H1 (cell line): ENCODE measurements at regions not wholly inside any gene's neighbourhood (a gene's known extent, or its start where the extent isn't known, plus 50 kb on each side); places are given as distances from the start of the nearest gene placed in this dataset.

ENCODE experiments used
- CTCF ChIA-PET: fragments of 300-600 bp; sonication (Branson Sonifier 250); formaldehyde crosslinking; loops from one replicate; lab custom pipeline; 2021; ENCODE audit not compliant: partially characterized antibody; lab: Charles Lee
- POLR2A ChIA-PET: fragments of 300-600 bp; sonication (Branson Sonifier 250); formaldehyde crosslinking; loops from one replicate; lab custom pipeline; 2021; ENCODE audit warnings: inconsistent platforms; ENCODE audit not compliant: partially characterized antibody; lab: Charles Lee
- DNase-seq, 2 experiments: peaks; one replicate each; pipeline versions ENCODE4 v3.0.0 to v3.0.0-alpha.2; 2010 to 2022; ENCODE audit warnings: low spot score in 2 of 2, low read depth in 1 of 2, mixed read lengths in 1 of 2
- FAIRE-seq: peaks from 2 replicates; lab custom pipeline; 2011; peaks lifted over from hg19 to GRCh38; lab: Jason Lieb, UNC
- H2AFZ ChIP-seq: 2 replicates; pipeline ENCODE4 v1.8.1; 2012; ENCODE audit warnings: low read length, inconsistent platforms
- H2AK5ac ChIP-seq: 2 replicates; pipeline ENCODE4 v1.6.1; 2013; ENCODE audit warnings: low read depth, low read length
- H2BK120ac ChIP-seq: replicated peaks from 2 replicates; pipeline ENCODE3; 2013; ENCODE audit warnings: low read depth, low read length, inconsistent platforms
- H2BK12ac ChIP-seq: 2 replicates; pipeline ENCODE4 v1.6.1; 2013; ENCODE audit warnings: low read depth, low read length
- H2BK15ac ChIP-seq: 2 replicates; pipeline ENCODE4 v1.6.1; 2013; ENCODE audit warnings: low read length
- H2BK20ac ChIP-seq: 2 replicates; pipeline ENCODE4 v1.6.1; 2013; ENCODE audit warnings: low read length
- H2BK5ac ChIP-seq: 2 replicates; pipeline ENCODE4 v1.6.1; 2013; ENCODE audit warnings: low read depth, low read length
- H3K14ac ChIP-seq: 2 replicates; pipeline ENCODE4 v1.6.1; 2013; ENCODE audit warnings: inconsistent platforms; ENCODE audit not compliant: insufficient read length
- H3K18ac ChIP-seq: 2 replicates; pipeline ENCODE4 v1.6.1; 2013; ENCODE audit warnings: low read length; ENCODE audit errors: extremely low read depth
- H3K23ac ChIP-seq: 2 replicates; pipeline ENCODE4 v1.6.1; 2013; ENCODE audit warnings: inconsistent platforms; ENCODE audit not compliant: insufficient read length
- H3K23me2 ChIP-seq: 2 replicates; pipeline ENCODE4 v1.6.1; 2013; ENCODE audit warnings: low read depth, low read length
- H3K27ac ChIP-seq: 2 replicates; pipeline ENCODE4 v1.6.1; 2011; ENCODE audit warnings: low read depth, low read length, inconsistent platforms
- H3K27me3 ChIP-seq, 4 experiments: replicated peaks in 1 of 4; 1 replicate in 1 of 4; 2 replicates in 3 of 4; pipeline versions ENCODE4 v1.6.1 to v1.8.1; 2011 to 2013; ENCODE audit warnings: low read length in 3 of 4, mild to moderate bottlenecking in 3 of 4, inconsistent platforms in 2 of 4, mixed read lengths in 2 of 4, moderate library complexity in 1 of 4; ENCODE audit not compliant: control insufficient read depth in 3 of 4, insufficient read depth in 3 of 4; ENCODE audit errors: extremely low read depth in 1 of 4
- H3K36me3 ChIP-seq, 4 experiments: 2 replicates each; pipeline versions ENCODE4 v1.6.1 to v1.8.1; 2011 to 2013; ENCODE audit warnings: mild to moderate bottlenecking in 4 of 4, low read length in 3 of 4, moderate library complexity in 2 of 4, control low read depth in 1 of 4, inconsistent platforms in 1 of 4; ENCODE audit not compliant: insufficient read depth in 4 of 4, control insufficient read depth in 2 of 4
- H3K4ac ChIP-seq: replicated peaks from 2 replicates; pipeline ENCODE3; 2013; ENCODE audit warnings: low read length, low read depth, mixed read lengths, inconsistent platforms; ENCODE audit not compliant: insufficient read length
- H3K4me1 ChIP-seq, 4 experiments: replicated peaks in 1 of 4; 1 replicate in 1 of 4; 2 replicates in 3 of 4; pipeline versions ENCODE4 v1.6.1 to v1.8.1; 2011 to 2013; ENCODE audit warnings: low read length in 3 of 4, inconsistent platforms in 2 of 4, mixed read lengths in 1 of 4; ENCODE audit not compliant: insufficient read depth in 4 of 4, control insufficient read depth in 3 of 4
- H3K4me2 ChIP-seq, 2 experiments: 2 replicates each; pipeline versions ENCODE4 v1.6.1 to v1.8.1; 2011 to 2013; ENCODE audit warnings: low read depth in 2 of 2, low read length in 2 of 2, control low read depth in 1 of 2, inconsistent platforms in 1 of 2, mild to moderate bottlenecking in 1 of 2; ENCODE audit not compliant: insufficient read depth in 1 of 2
- H3K4me3 ChIP-seq, 4 experiments: fragments of 200-600, 300-600 bp in 1 of 4; sonication (generic), shearing (Covaris generic), sonication (Bioruptor Twin) in 1 of 4; 2 replicates each; pipeline versions ENCODE4 v1.5.1 to v1.8.1; 2011 to 2016; ENCODE audit warnings: low read length in 4 of 4, low read depth in 3 of 4, control low read depth in 2 of 4, inconsistent platforms in 2 of 4, mild to moderate bottlenecking in 2 of 4, mixed read lengths in 1 of 4, moderate library complexity in 1 of 4; ENCODE audit not compliant: insufficient read depth in 2 of 4; ENCODE audit errors: extremely low read depth in 1 of 4
- H3K56ac ChIP-seq: replicated peaks from 2 replicates; pipeline ENCODE3; 2013; ENCODE audit warnings: low read depth, mild to moderate bottlenecking, mixed read lengths, low read length, inconsistent platforms; ENCODE audit not compliant: insufficient read length
- H3K79me1 ChIP-seq: 2 replicates; pipeline ENCODE4 v1.6.1; 2013; ENCODE audit warnings: low read depth, low read length, control low read depth
- H3K79me2 ChIP-seq, 2 experiments: 2 replicates each; pipeline versions ENCODE4 v1.6.1 to v1.8.1; 2012 to 2013; ENCODE audit warnings: low read length in 2 of 2, mild to moderate bottlenecking in 2 of 2, inconsistent platforms in 1 of 2; ENCODE audit not compliant: insufficient read depth in 2 of 2, control insufficient read depth in 1 of 2
- H3K9ac ChIP-seq, 4 experiments: replicated peaks in 1 of 4; 1 replicate in 1 of 4; 2 replicates in 3 of 4; pipeline versions ENCODE4 v1.6.1 to v1.8.1; 2011 to 2013; ENCODE audit warnings: low read depth in 3 of 4, low read length in 3 of 4, control low read depth in 2 of 4, mild to moderate bottlenecking in 2 of 4, moderate library complexity in 2 of 4, inconsistent platforms in 1 of 4; ENCODE audit errors: extremely low read depth in 1 of 4
- H3K9me3 ChIP-seq, 2 experiments: 2 replicates each; pipeline versions ENCODE4 v1.6.1 to v1.8.1; 2012 to 2013; ENCODE audit warnings: mild to moderate bottlenecking in 2 of 2, moderate library complexity in 2 of 2, control low read depth in 1 of 2, inconsistent platforms in 1 of 2, low read depth in 1 of 2, low read length in 1 of 2, mixed read lengths in 1 of 2; ENCODE audit not compliant: insufficient read depth in 2 of 2
- H4K20me1 ChIP-seq, 2 experiments: replicated peaks in 1 of 2; 2 replicates each; pipeline versions ENCODE3 to v1.8.1; 2011 to 2013; ENCODE audit warnings: inconsistent platforms in 2 of 2, low read length in 2 of 2, mild to moderate bottlenecking in 1 of 2; ENCODE audit not compliant: insufficient read depth in 2 of 2, control insufficient read depth in 1 of 2
- H4K5ac ChIP-seq: 2 replicates; pipeline ENCODE4 v1.6.1; 2013; ENCODE audit warnings: low read length, low read depth, mixed read lengths, inconsistent platforms; ENCODE audit not compliant: insufficient read length
- H4K8ac ChIP-seq: 2 replicates; pipeline ENCODE4 v1.8.0; 2013; ENCODE audit warnings: mild to moderate bottlenecking, moderate library complexity, low read length, inconsistent platforms; ENCODE audit not compliant: insufficient read depth; ENCODE audit errors: extremely low read depth
- H4K91ac ChIP-seq: replicated peaks from 2 replicates; pipeline ENCODE3; 2013; ENCODE audit warnings: low read length, mixed read lengths, inconsistent platforms; ENCODE audit not compliant: insufficient read length
- CHD1 ChIP-seq: IDR thresholded peaks from 2 replicates; pipeline ENCODE4 v1.6.1; 2012; ENCODE audit warnings: low read depth, low read length, improper control_type of control experiment
- NRF1 ChIP-seq: IDR thresholded peaks from 2 replicates; pipeline ENCODE4 v1.6.1; 2011; ENCODE audit warnings: mild to moderate bottlenecking, low read depth, low read length, improper control_type of control experiment
- WGBS, 2 experiments: shearing (Covaris generic) in 1 of 2; methylation state at CpG; one replicate each; pipeline versions ENCODE4 v1.1.6 to v1.1.7; 2013 to 2015; ENCODE audit warnings: low lambda C conversion rate in 2 of 2, mixed read lengths in 2 of 2, inconsistent platforms in 1 of 2, low coverage in 1 of 2, missing lambda C conversion rate in 1 of 2; ENCODE audit not compliant: insufficient replicate concordance in 2 of 2, insufficient coverage in 1 of 2, insufficient read length in 1 of 2; ENCODE audit errors: extremely low coverage in 1 of 2, missing lambda C conversion rate in 1 of 2; 5-methylcytosine and 5-hydroxymethylcytosine counted together

GRCh38 chr6:164099269-164099865 is 684.8 kb downstream of the QKI start:
- CTCF ChIA-PET: interaction anchor here (1.8 to 2.2 kb wide), 3 partner anchors 8 to 447 kb away, joined by 5 to 9 read pairs (median 7); no protein-coding TSS in a partner anchor
- no peak overlapping the region for H2BK15ac ChIP-seq
- no peak overlapping the region for H4K8ac ChIP-seq
- TF ChIP-seq CHD1 (no peak), NRF1 (no peak)

More at GRCh38 chr6:164099269-164099865, 684.8 kb downstream of the QKI start:
- no peaks in the 10 kb centered on the region for H3K79me1 ChIP-seq
- H2BK12ac ChIP-seq: no peak overlapping the region
- no peak overlapping the region for H3K4me2 ChIP-seq
- H3K9ac ChIP-seq: no peak overlapping the region
- no peaks in the 10 kb centered on the region for H3K36me3 ChIP-seq
- FAIRE-seq (no peak), DNase-seq (no peak)
- no peak overlapping the region for H3K56ac ChIP-seq
- H4K5ac ChIP-seq: no peak overlapping the region
- H3K27me3 ChIP-seq: no peaks in the 10 kb centered on the region
- 91% methylated on average over 21 of the region's 22 CpGs; no CpG with 5 or more reads in 1 of the 2 experiments for WGBS, 2 experiments
- no peak overlapping the region for H4K91ac ChIP-seq
- H3K9me3 ChIP-seq: no peaks in the 10 kb centered on the region
- no peak overlapping the region for H2BK5ac ChIP-seq
- H3K23ac ChIP-seq: no peak overlapping the region
- no peak overlapping the region for H3K18ac ChIP-seq
- H3K79me2 ChIP-seq: no peaks in the 10 kb centered on the region
- H3K4ac ChIP-seq: no peak overlapping the region
- H4K20me1 ChIP-seq: no peaks in the 10 kb centered on the region
- no peak overlapping the region for H3K4me3 ChIP-seq
- H2AK5ac ChIP-seq: no peak overlapping the region
- H2BK120ac ChIP-seq: no peak overlapping the region
- no peak overlapping the region for H2BK20ac ChIP-seq
- no peak overlapping the region for H3K27ac ChIP-seq
- POLR2A ChIA-PET: no interaction called here
- H2AFZ ChIP-seq: peak overlapping the region; percentile 87; the same call in 1 of the 2 replicates
- H3K4me1 ChIP-seq: peaks cover 0 to 4% (median 0%) of the 10 kb centered on the region in 4 experiments; a peak in 2 of 7 replicates
- H3K14ac ChIP-seq: no peak overlapping the region
- no peaks in the 10 kb centered on the region for H3K23me2 ChIP-seq
